ENCODE measurements at regions not wholly inside any gene's neighbourhood (a gene's known extent, or its start where the extent isn't known, plus 50 kb on each side); places are given as distances from the start of the nearest gene placed in this dataset.

- TF ChIP-seq, protein P1, sequence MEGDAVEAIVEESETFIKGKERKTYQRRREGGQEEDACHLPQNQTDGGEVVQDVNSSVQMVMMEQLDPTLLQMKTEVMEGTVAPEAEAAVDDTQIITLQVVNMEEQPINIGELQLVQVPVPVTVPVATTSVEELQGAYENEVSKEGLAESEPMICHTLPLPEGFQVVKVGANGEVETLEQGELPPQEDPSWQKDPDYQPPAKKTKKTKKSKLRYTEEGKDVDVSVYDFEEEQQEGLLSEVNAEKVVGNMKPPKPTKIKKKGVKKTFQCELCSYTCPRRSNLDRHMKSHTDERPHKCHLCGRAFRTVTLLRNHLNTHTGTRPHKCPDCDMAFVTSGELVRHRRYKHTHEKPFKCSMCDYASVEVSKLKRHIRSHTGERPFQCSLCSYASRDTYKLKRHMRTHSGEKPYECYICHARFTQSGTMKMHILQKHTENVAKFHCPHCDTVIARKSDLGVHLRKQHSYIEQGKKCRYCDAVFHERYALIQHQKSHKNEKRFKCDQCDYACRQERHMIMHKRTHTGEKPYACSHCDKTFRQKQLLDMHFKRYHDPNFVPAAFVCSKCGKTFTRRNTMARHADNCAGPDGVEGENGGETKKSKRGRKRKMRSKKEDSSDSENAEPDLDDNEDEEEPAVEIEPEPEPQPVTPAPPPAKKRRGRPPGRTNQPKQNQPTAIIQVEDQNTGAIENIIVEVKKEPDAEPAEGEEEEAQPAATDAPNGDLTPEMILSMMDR (conservative IDR thresholded peaks at IDR 0.05; ENCODE audit: low read depth, low read length): no peak
- no peak for TF ChIP-seq EZH2phosphoT487 (IDR thresholded peaks at IDR 0.05; ENCODE audit: borderline replicate concordance, low read length)
These were observed 299.4 kb downstream of the TCERG1L start for GRCh38 chr10:131011936-131012640.
